ENCODE measurements at regions not wholly inside any gene's neighbourhood (a gene's known extent, or its start where the extent isn't known, plus 50 kb on each side); places are given as distances from the start of the nearest gene placed in this dataset.
A peak's percentile ranks its signal among the peaks of the same experiment; 100 is the strongest.
"Not testable (repeated sequence)": the region's sequence is repeated elsewhere in the genome, so short reads cannot be mapped to it uniquely, and the experiment has no call there.

DNA sequence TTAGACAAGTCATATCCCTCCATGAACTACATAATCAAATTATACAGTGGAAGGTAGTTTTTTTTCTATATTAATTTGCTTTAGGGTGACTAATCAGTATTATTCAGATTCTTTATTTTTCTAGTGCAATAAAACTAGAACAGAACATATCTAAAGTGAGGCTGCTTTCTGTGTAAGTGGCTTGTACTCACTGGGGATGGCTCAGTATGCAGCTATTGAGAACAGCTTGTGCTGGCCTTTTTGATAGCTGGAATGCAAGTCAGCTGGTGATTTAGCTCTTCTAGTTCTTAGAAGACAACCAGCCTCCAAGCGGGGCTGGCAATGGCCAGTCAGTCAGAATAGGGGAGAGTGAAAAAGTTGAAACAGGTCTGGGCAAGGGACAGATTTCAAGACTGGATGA is 119.4 kb downstream of the BLID start:
- no peaks in the 10 kb centered on the region for H3K36me3 ChIP-seq
- no peaks in the 10 kb centered on the region for H4K20me1 ChIP-seq
- H3K27me3 ChIP-seq: no peaks in the 10 kb centered on the region
- no peak overlapping the region for H3K4me2 ChIP-seq
- TF ChIP-seq Cebpa-rat (IDR thresholded peaks at IDR 0.05): no peak
- H3K4me3 ChIP-seq: no peak overlapping the region
- H3K9me3 ChIP-seq: no peaks in the 10 kb centered on the region
- H3K27ac ChIP-seq: no peak overlapping the region
- H3K9ac ChIP-seq: no peak overlapping the region
- no peaks in the 10 kb centered on the region for H3K4me1 ChIP-seq

DNA sequence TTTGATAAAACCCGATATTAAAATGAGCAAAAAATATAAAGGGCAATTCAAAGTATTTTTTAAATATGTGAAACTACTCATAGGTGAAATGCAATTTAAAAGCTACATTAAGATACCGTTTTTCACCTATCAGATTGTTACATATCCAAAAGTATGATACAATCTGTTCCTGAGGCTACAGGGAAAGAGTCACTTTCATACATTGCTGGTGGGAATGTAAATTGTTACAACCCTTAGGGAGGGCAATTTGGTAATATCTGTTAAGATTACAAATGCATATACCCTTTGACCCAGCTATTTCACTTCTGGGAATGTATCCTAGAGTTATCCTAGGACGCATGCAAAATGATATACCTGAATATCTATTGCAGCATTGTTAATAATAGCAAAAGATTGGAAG is 132.1 kb downstream of the BLID start:
- no peaks in the 10 kb centered on the region for H3K4me1 ChIP-seq
- no peak for TF ChIP-seq Cebpa-rat (IDR thresholded peaks at IDR 0.05)
- H3K27me3 ChIP-seq: no peaks in the 10 kb centered on the region
- no peak overlapping the region for H3K4me3 ChIP-seq
- no peak overlapping the region for H3K9ac ChIP-seq
- no peaks in the 10 kb centered on the region for H3K9me3 ChIP-seq
- H3K27ac ChIP-seq: no peak overlapping the region
- no peaks in the 10 kb centered on the region for H4K20me1 ChIP-seq
- no peaks in the 10 kb centered on the region for H3K36me3 ChIP-seq
- no peak overlapping the region for H3K4me2 ChIP-seq

DNA sequence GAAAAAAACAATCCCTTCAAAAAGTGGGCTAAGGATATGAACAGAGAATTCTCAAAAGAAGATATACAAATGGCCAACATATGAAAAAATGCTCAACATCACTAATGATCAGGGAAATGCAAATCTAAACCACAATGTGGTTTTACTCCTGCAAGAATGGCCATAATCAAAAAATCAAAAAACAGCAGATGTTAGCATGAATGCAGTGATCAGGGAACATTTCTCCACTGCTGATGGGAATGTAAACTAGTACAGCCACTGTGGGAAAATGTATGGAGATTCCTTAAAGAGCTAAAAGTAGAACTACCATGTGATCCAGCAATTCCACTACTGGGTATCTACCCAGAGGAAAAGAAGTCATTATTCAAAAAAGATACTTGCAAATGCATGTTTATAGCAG is 138.1 kb downstream of the BLID start:
- not testable (repeated sequence) for H3K36me3 ChIP-seq, H3K4me3 ChIP-seq, H3K4me2 ChIP-seq, H3K4me1 ChIP-seq, H4K20me1 ChIP-seq, H3K9ac ChIP-seq, H3K9me3 ChIP-seq, H3K27ac ChIP-seq, H3K27me3 ChIP-seq

DNA sequence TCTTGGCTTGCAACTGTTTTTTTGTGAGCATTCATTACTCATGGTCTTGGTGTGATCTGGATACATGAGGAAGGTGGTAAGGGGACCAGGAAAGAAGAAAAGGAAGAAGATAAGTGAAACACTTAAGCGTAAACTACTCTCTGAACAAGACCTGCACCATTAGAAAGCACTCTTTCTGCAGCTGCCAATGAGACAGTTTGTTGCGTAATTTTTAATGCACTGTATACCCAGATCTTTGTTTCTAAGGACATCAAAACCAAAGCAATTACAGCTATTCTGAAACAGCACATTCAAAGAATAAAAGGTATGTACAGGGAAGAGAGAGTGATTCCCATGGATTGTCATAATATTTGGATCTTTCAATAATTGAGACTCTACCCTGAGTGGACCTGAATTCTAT is 147.4 kb downstream of the BLID start:
- Histone ChIP-seq H4K20me1 (no peaks in the 10 kb centered on the region), H3K27me3 (no peaks in the 10 kb centered on the region), H3K27ac (no peak overlapping the region), H3K4me1 (peaks cover 6% of the 10 kb centered on the region; the same call in 1 of the 2 replicates), H3K36me3 (no peaks in the 10 kb centered on the region), H3K4me3 (no peak overlapping the region), H3K9ac (no peak overlapping the region), H3K4me2 (no peak overlapping the region), H3K9me3 (no peaks in the 10 kb centered on the region)
- TF ChIP-seq Cebpa-rat (IDR thresholded peaks at IDR 0.05): no peak

DNA sequence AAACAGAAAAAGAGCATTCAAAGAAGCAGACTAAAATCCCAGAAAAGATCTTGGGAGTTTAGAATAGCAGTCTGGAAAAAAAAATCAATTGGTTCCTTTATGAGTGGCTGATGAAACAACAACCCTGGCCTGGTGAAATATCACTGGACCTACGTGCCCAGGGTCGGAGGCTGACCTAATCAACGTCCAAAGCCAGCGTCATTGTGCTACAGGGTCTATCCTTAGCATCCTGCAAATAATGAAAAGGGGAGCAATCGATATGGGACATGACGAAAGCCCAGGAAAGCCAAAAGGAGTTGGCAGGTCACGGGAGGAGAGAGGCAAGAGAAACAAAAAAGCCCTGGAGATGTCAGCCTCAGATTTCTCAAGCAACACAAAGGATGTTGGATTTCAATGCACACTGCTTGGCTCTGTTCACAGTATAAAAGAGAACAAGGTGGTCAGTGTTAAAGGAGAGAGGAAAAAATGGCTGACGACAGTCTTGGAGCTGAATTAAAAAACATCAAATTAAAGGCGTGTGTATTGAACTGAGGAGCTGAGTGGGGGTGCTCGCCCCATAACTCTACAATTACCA is 148.8 kb downstream of the BLID start:
- Histone ChIP-seq H3K9me3 (no peaks in the 10 kb centered on the region), H3K4me1 (peaks cover 6% of the 10 kb centered on the region; the same call in 1 of the 2 replicates), H3K36me3 (no peaks in the 10 kb centered on the region), H3K4me2 (no peak overlapping the region), H3K27me3 (no peaks in the 10 kb centered on the region), H3K27ac (no peak overlapping the region), H3K4me3 (no peak overlapping the region), H3K9ac (no peak overlapping the region), H4K20me1 (no peaks in the 10 kb centered on the region)
- no peak for TF ChIP-seq Cebpa-rat (IDR thresholded peaks at IDR 0.05)

DNA sequence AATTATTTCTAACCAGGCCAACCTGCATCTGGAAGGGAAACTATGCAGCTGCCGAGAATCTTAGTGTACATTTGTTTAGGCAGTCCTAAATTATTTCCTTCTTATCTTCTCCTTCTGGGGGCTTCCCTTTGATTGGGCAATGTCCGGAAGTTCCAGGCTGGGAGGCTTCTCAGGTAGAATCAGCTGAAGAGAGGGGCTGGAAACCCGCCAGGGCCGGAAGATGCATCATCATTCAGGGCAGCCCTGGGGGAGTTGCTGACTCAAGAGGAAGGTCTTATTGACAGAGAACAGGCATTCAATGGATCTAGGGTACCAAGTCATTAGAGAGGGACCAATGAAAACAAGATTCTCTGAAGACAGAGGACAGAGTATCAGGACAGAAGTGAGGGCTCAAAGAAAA is 150.7 kb downstream of the BLID start:
- Histone ChIP-seq H3K4me2 (no peak overlapping the region), H3K9ac (no peak overlapping the region), H3K36me3 (no peaks in the 10 kb centered on the region), H4K20me1 (no peaks in the 10 kb centered on the region), H3K4me3 (no peak overlapping the region), H3K27ac (no peak overlapping the region), H3K27me3 (no peaks in the 10 kb centered on the region), H3K4me1 (peaks cover 6% of the 10 kb centered on the region; the same call in 1 of the 2 replicates), H3K9me3 (no peaks in the 10 kb centered on the region)
- TF ChIP-seq Cebpa-rat (IDR thresholded peaks at IDR 0.05): no peak

DNA sequence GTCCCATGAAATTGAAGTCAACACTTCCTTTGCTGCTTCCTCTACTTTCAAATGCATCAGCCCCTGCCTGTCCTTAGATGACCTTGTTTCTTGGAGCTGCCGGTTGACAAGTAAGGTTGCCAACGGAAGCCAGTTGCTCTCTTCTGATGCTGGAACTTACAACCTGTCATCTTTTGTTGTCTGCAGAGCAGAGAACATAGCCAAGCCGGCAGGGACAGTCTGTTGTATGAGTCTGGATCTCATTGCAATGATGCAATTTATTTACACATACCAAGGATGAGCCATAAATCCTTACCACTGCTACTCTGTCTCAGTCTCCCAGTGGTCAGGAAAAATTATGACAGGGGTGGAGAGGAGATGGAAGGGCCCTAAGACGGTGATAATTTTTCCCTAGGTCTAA is 151.4 kb downstream of the BLID start:
- no peaks in the 10 kb centered on the region for H4K20me1 ChIP-seq
- no peak overlapping the region for H3K4me3 ChIP-seq
- peaks cover 6% of the 10 kb centered on the region; the same call in 1 of the 2 replicates for H3K4me1 ChIP-seq
- no peak overlapping the region for H3K27ac ChIP-seq
- TF ChIP-seq Cebpa-rat (IDR thresholded peaks at IDR 0.05): no peak
- H3K4me2 ChIP-seq: peak overlapping the region; percentile 27; the same call in 1 of the 2 replicates
- no peaks in the 10 kb centered on the region for H3K36me3 ChIP-seq
- H3K9me3 ChIP-seq: no peaks in the 10 kb centered on the region
- no peaks in the 10 kb centered on the region for H3K27me3 ChIP-seq
- no peak overlapping the region for H3K9ac ChIP-seq

DNA sequence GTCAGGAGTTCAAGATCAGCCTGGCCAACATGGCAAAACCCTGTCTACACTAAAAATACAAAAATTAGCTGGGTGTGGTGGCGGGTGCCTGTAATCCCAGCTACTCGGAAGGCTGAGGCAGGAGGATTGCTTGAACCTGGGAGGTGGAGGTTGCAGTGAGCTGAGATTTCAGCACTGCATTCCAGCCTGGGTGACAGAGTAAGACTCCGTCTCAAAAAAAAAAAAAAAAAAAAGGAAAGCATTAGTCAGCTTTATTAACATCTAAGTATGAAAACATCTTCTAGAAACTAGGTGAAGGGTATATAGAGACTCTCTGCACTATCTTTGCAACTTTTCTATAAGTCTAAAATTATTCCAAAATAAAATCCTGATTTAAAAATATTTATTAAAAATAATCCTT is 152.2 kb downstream of the BLID start:
- not testable (repeated sequence) for H3K36me3 ChIP-seq, H3K9ac ChIP-seq, H3K9me3 ChIP-seq, H3K27ac ChIP-seq, H4K20me1 ChIP-seq, H3K4me3 ChIP-seq, H3K27me3 ChIP-seq, H3K4me2 ChIP-seq, H3K4me1 ChIP-seq

DNA sequence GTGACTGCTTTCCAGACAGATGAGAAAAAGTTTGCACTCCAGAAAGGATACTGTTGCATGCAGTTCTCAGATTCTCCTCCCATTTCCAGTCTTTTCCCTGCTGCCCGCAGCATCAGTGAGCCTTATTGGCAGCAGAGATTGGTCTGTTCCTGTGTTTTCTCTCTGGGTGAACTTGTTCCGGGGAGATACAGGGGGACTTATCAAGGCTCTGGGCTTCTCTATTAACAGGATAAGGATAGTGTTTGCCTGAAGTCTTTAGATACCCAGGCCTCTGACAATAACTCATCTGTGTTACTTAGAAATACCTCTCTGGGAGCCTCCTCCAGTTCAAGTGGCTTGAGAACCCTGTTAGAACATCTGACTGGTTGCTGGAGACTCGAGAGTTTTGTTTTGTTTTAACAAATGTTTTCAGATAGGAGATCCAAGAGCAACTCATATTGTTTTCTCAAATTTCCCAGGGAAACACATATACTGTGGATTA is 154.7 kb downstream of the BLID start:
- no peaks in the 10 kb centered on the region for H3K36me3 ChIP-seq
- TF ChIP-seq Cebpa-rat (IDR thresholded peaks at IDR 0.05): no peak
- H3K27me3 ChIP-seq: no peaks in the 10 kb centered on the region
- H3K4me2 ChIP-seq: no peak overlapping the region
- H3K4me1 ChIP-seq: peaks cover 6% of the 10 kb centered on the region; the same call in 1 of the 2 replicates
- no peaks in the 10 kb centered on the region for H3K9me3 ChIP-seq
- no peak overlapping the region for H3K9ac ChIP-seq
- H4K20me1 ChIP-seq: no peaks in the 10 kb centered on the region
- no peak overlapping the region for H3K4me3 ChIP-seq
- H3K27ac ChIP-seq: no peak overlapping the region

DNA sequence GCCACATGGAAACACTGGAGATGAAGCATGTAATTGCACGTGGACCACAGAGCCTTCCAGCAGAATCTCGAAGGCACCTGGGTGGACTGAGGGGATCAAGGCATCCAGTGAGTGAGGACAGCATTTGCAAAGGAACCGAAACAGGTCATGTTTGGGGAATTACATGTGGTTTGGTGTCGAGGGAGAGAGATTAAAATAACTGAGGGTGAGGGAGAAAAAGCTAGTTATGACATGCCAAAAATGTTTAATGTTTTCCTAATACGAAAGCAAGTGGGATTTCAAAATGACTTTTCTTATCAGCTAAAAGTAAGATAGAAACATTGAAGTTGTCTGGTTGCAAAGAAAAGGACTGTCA is 157.1 kb downstream of the BLID start:
- Histone ChIP-seq H3K27me3 (no peaks in the 10 kb centered on the region), H3K36me3 (no peaks in the 10 kb centered on the region), H3K4me1 (no peaks in the 10 kb centered on the region), H3K9me3 (no peaks in the 10 kb centered on the region), H4K20me1 (no peaks in the 10 kb centered on the region), H3K9ac (no peak overlapping the region), H3K4me2 (no peak overlapping the region), H3K4me3 (no peak overlapping the region), H3K27ac (no peak overlapping the region)
- TF ChIP-seq Cebpa-rat (IDR thresholded peaks at IDR 0.05): no peak

DNA sequence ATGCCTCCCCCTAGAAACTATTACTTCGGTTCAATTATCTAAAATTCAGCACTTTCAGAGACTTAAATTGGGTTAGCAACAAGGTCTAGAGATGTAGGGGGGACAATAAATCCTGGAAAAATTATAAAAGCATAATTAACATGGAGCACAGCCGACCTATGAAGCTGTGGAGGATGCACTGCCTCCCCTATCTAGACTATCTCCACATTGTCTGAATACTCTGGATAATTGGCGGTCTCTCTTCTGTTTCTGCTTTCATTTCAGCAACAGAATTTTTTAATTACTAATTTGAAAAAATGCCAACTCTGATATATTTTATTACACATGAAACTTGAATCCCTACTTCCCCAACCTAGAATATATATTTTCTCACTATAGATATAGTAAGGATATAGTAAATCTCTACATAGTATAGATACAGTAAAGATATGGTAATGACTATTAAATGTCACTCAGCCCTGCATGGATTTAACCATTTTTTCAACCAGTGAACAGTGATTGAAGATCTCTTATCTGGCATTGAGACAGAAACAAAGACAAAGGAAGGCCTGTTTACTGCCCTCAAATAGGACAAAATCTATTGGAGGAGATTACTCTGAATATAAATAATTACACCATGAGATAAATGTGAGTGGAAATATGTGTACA is 157.6 kb downstream of the BLID start:
- Histone ChIP-seq H3K9me3 (no peaks in the 10 kb centered on the region), H3K9ac (no peak overlapping the region), H3K27me3 (no peaks in the 10 kb centered on the region), H4K20me1 (no peaks in the 10 kb centered on the region), H3K4me1 (no peaks in the 10 kb centered on the region), H3K27ac (no peak overlapping the region), H3K36me3 (no peaks in the 10 kb centered on the region), H3K4me3 (no peak overlapping the region), H3K4me2 (no peak overlapping the region)
- no peak for TF ChIP-seq Cebpa-rat (IDR thresholded peaks at IDR 0.05)

Data from BLaER1 (cell line).